ENCODE measurements at regions not wholly inside any gene's neighbourhood (a gene's known extent, or its start where the extent isn't known, plus 50 kb on each side); places are given as distances from the start of the nearest gene placed in this dataset.
"Not testable (repeated sequence)": the region's sequence is repeated elsewhere in the genome, so short reads cannot be mapped to it uniquely, and the experiment has no call there.

- TF ChIP-seq CTCF (IDR thresholded peaks at IDR 0.05) (no peak), POLR2A (IDR thresholded peaks at IDR 0.05) (no peak)
- H3K27me3 ChIP-seq = no peaks in the 10 kb centered on the region
- no peaks in the 10 kb centered on the region for H3K4me1 ChIP-seq
- H3K9me3 ChIP-seq = no peaks in the 10 kb centered on the region
- H3K36me3 ChIP-seq = no peaks in the 10 kb centered on the region
- H3K4me3 ChIP-seq = no peak overlapping the region
- no peak for DNase-seq
- no peak overlapping the region for H3K27ac ChIP-seq
These were observed 55.0 kb upstream of the MDGA1 start for GRCh38 chr6:37752718-37753117.

- H3K27ac ChIP-seq, DNase-seq: not testable (repeated sequence)
These were observed 51.7 kb upstream of the MDGA1 start for GRCh38 chr6:37749367-37749766.

DNA sequence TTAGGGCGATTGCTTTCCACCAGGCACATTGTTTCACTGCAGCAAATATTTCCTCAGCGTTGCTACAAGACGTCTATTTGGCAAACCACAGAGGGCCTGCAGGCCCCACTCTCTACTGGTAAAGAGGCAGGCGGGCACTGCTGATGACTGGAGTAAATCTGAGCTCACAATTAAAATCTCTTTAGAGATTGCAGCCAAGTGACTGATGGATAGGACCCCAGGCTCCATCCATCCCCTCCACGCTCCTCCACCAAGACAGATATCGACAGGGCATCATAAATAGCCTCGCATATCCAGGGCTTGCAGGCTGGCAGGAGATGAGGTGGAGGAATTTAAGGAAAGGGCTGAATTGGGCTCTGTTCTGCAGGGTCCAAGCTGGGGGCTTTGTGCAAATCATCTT lies 50.4 kb upstream of the MDGA1 start:
- TF ChIP-seq CTCF (IDR thresholded peaks at IDR 0.05) = no peak
- TF ChIP-seq POLR2A (IDR thresholded peaks at IDR 0.05) = no peak
- no peaks in the 10 kb centered on the region for H3K4me1 ChIP-seq
- H3K36me3 ChIP-seq = no peaks in the 10 kb centered on the region
- H3K9me3 ChIP-seq = no peaks in the 10 kb centered on the region
- H3K27me3 ChIP-seq = no peaks in the 10 kb centered on the region
- H3K4me3 ChIP-seq = no peak overlapping the region
- no peak for DNase-seq
- no peak overlapping the region for H3K27ac ChIP-seq

More at GRCh38 chr6:37749367-37749766, 51.7 kb upstream of the MDGA1 start:
- H3K27me3 ChIP-seq, H3K9me3 ChIP-seq, H3K36me3 ChIP-seq, H3K4me1 ChIP-seq, H3K4me3 ChIP-seq: not testable (repeated sequence)

Data from Peyer's patch (tissue), 4 donors.